ENCODE measurements at regions not wholly inside any gene's neighbourhood (a gene's known extent, or its start where the extent isn't known, plus 50 kb on each side); places are given as distances from the start of the nearest gene placed in this dataset.
A peak's percentile ranks its signal among the peaks of the same experiment; 100 is the strongest.

- Histone ChIP-seq H3K9me3 (ENCODE audit: low read depth) (no peaks in the 10 kb centered on the region), H3K79me2 (no peaks in the 10 kb centered on the region), H3K4me1 (ENCODE audit: insufficient read depth) (peaks cover 7% of the 10 kb centered on the region), H3K27me3 (no peaks in the 10 kb centered on the region), H3K4me3 (no peak overlapping the region), H3K27ac (no peak overlapping the region), H3K36me3 (replicated peaks; ENCODE audit: insufficient read depth, low read depth) (no peaks in the 10 kb centered on the region), H3K9me2 (replicated peaks; ENCODE audit: insufficient read depth) (no peaks in the 10 kb centered on the region), H2AFZ (no peak overlapping the region), H4K20me1 (ENCODE audit: insufficient read depth, poor library complexity, severe bottlenecking) (no peaks in the 10 kb centered on the region), H3K4me2 (no peak overlapping the region)
- TF ChIP-seq EZH2phosphoT487 (IDR thresholded peaks at IDR 0.05; ENCODE audit: low read depth, severe bottlenecking, unreplicated experiment) (no peak), EZH2 (IDR thresholded peaks at IDR 0.05; ENCODE audit: borderline replicate concordance) (no peak), CTCF (IDR thresholded peaks at IDR 0.05; ENCODE audit: poor library complexity) (no peak)
- 40% methylated on average over 4 of the region's 4 CpGs for WGBS (ENCODE audit: low lambda C conversion rate, missing lambda C conversion rate)
- DNase-seq (ENCODE audit: low spot score) = peak; percentile 12
Measured at GRCh38 chr18:67001052-67001451, 397.2 kb upstream of the CDH19 start.

GRCh38 chr18:66999003-66999402 lies 395.1 kb upstream of the CDH19 start:
- H3K4me3 ChIP-seq = no peak overlapping the region
- TF ChIP-seq CTCF (IDR thresholded peaks at IDR 0.05; ENCODE audit: poor library complexity) (no peak), EZH2phosphoT487 (IDR thresholded peaks at IDR 0.05; ENCODE audit: low read depth, severe bottlenecking, unreplicated experiment) (no peak), EZH2 (IDR thresholded peaks at IDR 0.05; ENCODE audit: borderline replicate concordance) (no peak)
- H3K27me3 ChIP-seq = no peaks in the 10 kb centered on the region
- no peaks in the 10 kb centered on the region for H3K9me2 ChIP-seq (replicated peaks; ENCODE audit: insufficient read depth)
- no peaks in the 10 kb centered on the region for H4K20me1 ChIP-seq (ENCODE audit: insufficient read depth, poor library complexity, severe bottlenecking)
- DNase-seq (ENCODE audit: low spot score) = no peak
- no peaks in the 10 kb centered on the region for H3K9me3 ChIP-seq (ENCODE audit: low read depth)
- no peak overlapping the region for H3K27ac ChIP-seq
- H3K79me2 ChIP-seq = no peaks in the 10 kb centered on the region
- no peak overlapping the region for H2AFZ ChIP-seq
- H3K36me3 ChIP-seq (replicated peaks; ENCODE audit: insufficient read depth, low read depth) = no peaks in the 10 kb centered on the region
- H3K4me1 ChIP-seq (ENCODE audit: insufficient read depth) = peaks cover 11% of the 10 kb centered on the region
- H3K4me2 ChIP-seq = no peak overlapping the region

- Histone ChIP-seq H3K27me3 (no peaks in the 10 kb centered on the region), H3K9me3 (ENCODE audit: low read depth) (no peaks in the 10 kb centered on the region), H3K4me1 (ENCODE audit: insufficient read depth) (peaks cover 4% of the 10 kb centered on the region), H3K27ac (no peak overlapping the region), H3K36me3 (replicated peaks; ENCODE audit: insufficient read depth, low read depth) (no peaks in the 10 kb centered on the region), H3K4me3 (no peak overlapping the region), H3K9me2 (replicated peaks; ENCODE audit: insufficient read depth) (no peaks in the 10 kb centered on the region), H2AFZ (no peak overlapping the region), H3K79me2 (no peaks in the 10 kb centered on the region), H3K4me2 (no peak overlapping the region), H4K20me1 (ENCODE audit: insufficient read depth, poor library complexity, severe bottlenecking) (no peaks in the 10 kb centered on the region)
- WGBS (ENCODE audit: low lambda C conversion rate, missing lambda C conversion rate) = 89% methylated on average over 2 of the region's 2 CpGs
- TF ChIP-seq EZH2phosphoT487 (IDR thresholded peaks at IDR 0.05; ENCODE audit: low read depth, severe bottlenecking, unreplicated experiment) (no peak), CTCF (IDR thresholded peaks at IDR 0.05; ENCODE audit: poor library complexity) (no peak)
- DNase-seq (ENCODE audit: low spot score) = no peak
Measured at GRCh38 chr18:66995270-66995669, 391.4 kb upstream of the CDH19 start.

GRCh38 chr18:66994790-66995189 lies 390.9 kb upstream of the CDH19 start:
- no peaks in the 10 kb centered on the region for H3K9me3 ChIP-seq (ENCODE audit: low read depth)
- peaks cover 4% of the 10 kb centered on the region for H3K4me1 ChIP-seq (ENCODE audit: insufficient read depth)
- H3K36me3 ChIP-seq (replicated peaks; ENCODE audit: insufficient read depth, low read depth) = no peaks in the 10 kb centered on the region
- H3K4me3 ChIP-seq = no peak overlapping the region
- no peaks in the 10 kb centered on the region for H4K20me1 ChIP-seq (ENCODE audit: insufficient read depth, poor library complexity, severe bottlenecking)
- no peak overlapping the region for H3K27ac ChIP-seq
- DNase-seq (ENCODE audit: low spot score) = no peak
- 69% methylated on average over 2 of the region's 2 CpGs for WGBS (ENCODE audit: low lambda C conversion rate, missing lambda C conversion rate)
- H3K9me2 ChIP-seq (replicated peaks; ENCODE audit: insufficient read depth) = no peaks in the 10 kb centered on the region
- no peak overlapping the region for H2AFZ ChIP-seq
- TF ChIP-seq CTCF (IDR thresholded peaks at IDR 0.05; ENCODE audit: poor library complexity) = no peak
- no peak for TF ChIP-seq EZH2 (IDR thresholded peaks at IDR 0.05; ENCODE audit: borderline replicate concordance)
- no peaks in the 10 kb centered on the region for H3K27me3 ChIP-seq
- H3K79me2 ChIP-seq = no peaks in the 10 kb centered on the region
- no peak overlapping the region for H3K4me2 ChIP-seq

Data from hepatocyte (in vitro differentiated cells).